ENCODE measurements at regions not wholly inside any gene's neighbourhood (a gene's known extent, or its start where the extent isn't known, plus 50 kb on each side); places are given as distances from the start of the nearest gene placed in this dataset.

DNA sequence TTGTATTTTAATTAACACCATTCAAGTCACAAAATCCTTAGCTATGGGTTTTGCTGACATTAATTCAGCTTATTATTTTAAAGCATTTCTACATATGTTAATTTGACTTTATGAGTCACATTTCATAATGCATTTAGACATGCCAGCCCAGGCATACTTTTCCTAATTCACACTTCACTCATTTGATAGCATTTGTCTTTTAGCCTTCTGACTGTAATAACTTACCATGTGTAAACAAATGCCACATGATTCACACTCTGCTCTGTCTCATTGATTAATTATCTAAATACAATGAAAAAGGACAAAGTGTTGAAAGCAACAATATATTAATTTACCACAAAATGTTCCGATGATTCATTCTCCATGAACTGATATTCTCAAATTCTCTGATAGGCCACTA, 927.8 kb upstream of the EPHA6 start:
- DNase-seq, result no peak

- no peak for DNase-seq
Measured at GRCh38 chr3:95887114-95887513, 927.3 kb upstream of the EPHA6 start.

GRCh38 chr3:95894820-95895219, 919.6 kb upstream of the EPHA6 start:
- DNase-seq, result no peak

- DNase-seq, result no peak
Measured at GRCh38 chr3:95899494-95899893, 914.9 kb upstream of the EPHA6 start.

GRCh38 chr3:95899911-95900310, 914.5 kb upstream of the EPHA6 start:
- DNase-seq, result no peak

- no peak for DNase-seq
Measured at GRCh38 chr3:95901948-95902347, 912.4 kb upstream of the EPHA6 start.

DNA sequence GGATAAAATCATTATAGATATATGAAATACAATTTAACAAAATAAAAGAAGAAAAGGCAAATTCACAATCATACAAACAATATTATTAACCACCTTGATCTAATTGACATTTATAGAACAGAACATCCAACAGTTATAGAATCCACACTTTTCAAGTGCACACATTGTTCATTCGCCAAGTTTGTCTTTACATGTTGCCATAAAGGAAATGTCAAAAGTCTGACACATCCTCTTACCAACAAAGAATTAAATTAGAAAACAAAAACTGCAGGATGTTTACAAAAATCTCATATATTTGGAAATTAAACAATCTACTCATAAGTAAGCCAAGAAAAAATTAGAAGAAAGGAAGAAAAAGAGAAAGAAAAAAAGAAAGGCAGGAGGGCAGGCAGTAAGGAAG, 909.2 kb upstream of the EPHA6 start:
- DNase-seq, result no peak

DNA sequence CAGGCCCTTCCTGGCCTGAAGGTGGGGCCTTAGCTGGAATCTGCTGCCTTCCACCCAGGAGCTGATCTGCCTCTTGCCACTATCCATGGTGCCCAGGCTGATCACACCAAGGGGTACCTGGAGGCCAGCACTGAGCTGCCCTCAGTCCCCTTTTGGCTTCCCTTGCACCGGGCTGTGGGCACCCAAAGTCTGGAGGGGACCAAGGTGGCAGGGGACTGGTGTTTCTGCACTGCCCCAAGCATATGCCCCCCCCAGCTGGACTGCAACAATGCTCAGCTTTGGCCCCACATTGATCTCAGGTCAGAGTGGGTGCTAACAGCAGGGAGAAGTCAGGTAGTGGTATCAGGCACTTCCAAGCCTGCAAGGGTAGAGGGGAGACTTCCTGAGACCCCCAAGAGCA, 902.6 kb upstream of the EPHA6 start:
- DNase-seq, result no peak

DNA sequence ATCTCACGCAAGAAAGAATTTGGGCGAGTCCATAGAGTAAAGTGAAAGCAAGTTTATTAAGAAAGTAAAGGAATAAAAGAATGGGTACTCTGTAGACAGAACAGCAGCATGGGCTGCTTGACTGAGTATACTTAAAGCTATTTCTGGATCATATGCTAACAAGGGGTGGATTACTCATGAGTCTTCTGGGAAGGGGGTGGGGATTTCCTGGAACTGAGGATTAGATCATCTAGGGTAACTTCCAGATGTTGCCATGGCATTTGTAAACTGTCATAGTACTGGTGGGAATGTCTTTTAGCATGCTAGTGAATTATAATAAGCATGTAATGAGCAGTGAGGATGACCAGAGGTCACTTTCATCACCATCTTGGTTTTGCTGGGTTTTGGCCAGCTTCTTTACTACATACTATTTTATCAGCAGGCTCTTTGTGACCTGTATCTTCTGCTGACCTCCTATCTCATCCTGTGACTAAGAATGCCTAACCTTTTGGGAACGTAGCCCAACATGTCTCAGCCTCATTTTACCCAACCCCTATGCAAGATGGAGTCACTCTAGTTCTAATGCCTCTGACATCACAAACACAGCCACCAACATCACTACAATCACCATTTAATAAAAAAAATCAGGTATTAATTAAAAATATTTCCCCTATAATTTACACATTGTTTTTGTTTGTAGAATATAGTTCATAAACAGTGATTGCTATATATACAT, 890.7 kb upstream of the EPHA6 start:
- DNase-seq, result no peak

- no peak for DNase-seq
Measured at GRCh38 chr3:95926904-95927501, 887.4 kb upstream of the EPHA6 start.

GRCh38 chr3:95934181-95934580, 880.2 kb upstream of the EPHA6 start:
- DNase-seq, result no peak

- DNase-seq, result no peak
Measured at GRCh38 chr3:95939235-95939809, 875.1 kb upstream of the EPHA6 start.

GRCh38 chr3:95965704-95966336, 848.6 kb upstream of the EPHA6 start:
- DNase-seq, result no peak

GRCh38 chr3:95971573-95971972, 842.8 kb upstream of the EPHA6 start:
- DNase-seq, result no peak

GRCh38 chr3:95994338-95994737, 820.1 kb upstream of the EPHA6 start:
- DNase-seq, result no peak

GRCh38 chr3:96000966-96001365, 813.4 kb upstream of the EPHA6 start:
- no peak for DNase-seq

DNA sequence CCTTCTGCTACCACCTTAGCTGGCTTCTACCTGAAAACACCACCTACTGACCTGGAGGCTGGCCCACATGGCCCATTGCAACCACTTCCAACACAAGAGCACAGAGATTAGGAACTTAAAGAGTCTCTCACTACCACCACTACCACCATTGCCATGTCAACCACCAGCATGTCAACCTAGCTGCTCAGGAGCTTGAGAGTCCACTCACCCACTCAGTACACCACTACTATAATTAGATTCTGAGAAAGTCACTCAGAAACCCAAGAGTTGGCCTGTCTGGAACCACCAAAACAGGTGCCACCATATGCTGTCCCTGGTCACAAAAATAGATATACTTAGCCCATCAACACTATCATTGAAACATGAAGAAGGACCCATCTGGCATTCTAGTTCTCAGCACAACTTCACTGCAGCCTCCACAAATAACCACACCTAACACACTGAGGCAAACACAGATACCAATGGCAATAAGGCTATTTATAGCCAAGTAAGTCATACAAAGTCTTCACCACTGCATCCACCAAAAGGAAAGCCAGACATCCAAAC, 806.7 kb upstream of the EPHA6 start:
- no peak for DNase-seq

- no peak for DNase-seq
Measured at GRCh38 chr3:96012939-96013338, 801.5 kb upstream of the EPHA6 start.

GRCh38 chr3:96017556-96017955, 796.8 kb upstream of the EPHA6 start:
- DNase-seq, result no peak

DNA sequence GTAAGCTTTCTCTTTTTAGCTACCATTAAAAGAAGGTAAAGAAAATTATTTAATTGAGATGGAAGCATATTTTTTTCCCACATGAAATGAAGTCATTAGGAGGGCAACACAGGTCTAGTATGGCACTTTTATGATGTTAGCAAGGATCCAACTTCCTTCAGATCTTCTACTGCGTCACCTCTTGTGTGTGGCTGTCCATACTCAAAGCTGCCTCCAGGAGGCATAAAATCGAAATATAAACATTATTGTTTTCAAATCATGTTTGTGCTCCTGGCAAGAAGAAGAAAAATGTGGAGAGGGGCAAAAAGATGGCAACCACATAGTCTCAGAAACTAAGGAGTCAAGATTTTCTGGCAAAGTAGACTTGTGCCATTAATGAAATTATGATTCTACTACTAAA, 791.7 kb upstream of the EPHA6 start:
- no peak for DNase-seq

DNA sequence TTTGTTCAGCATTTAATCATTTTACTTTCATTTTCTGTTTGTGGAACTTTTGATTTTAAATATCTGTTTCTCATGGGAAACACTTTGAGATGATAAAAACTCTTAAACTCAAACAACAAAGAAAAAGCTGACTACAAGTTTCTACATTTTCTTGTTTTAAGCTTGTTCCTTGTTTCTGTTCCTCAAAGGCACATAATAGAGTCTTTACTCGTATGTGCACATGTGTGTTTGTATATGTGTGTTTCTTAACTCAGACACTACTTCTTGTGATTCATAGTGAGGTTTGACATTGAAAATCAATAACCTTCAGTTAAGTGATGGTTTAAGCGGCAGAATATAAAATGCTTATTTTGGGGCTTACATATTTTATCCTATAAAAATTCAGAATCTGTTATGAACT, 786.7 kb upstream of the EPHA6 start:
- no peak for DNase-seq

- DNase-seq, result no peak
Measured at GRCh38 chr3:96039632-96040031, 774.8 kb upstream of the EPHA6 start.

GRCh38 chr3:96059301-96059700, 755.1 kb upstream of the EPHA6 start:
- DNase-seq, result no peak

DNA sequence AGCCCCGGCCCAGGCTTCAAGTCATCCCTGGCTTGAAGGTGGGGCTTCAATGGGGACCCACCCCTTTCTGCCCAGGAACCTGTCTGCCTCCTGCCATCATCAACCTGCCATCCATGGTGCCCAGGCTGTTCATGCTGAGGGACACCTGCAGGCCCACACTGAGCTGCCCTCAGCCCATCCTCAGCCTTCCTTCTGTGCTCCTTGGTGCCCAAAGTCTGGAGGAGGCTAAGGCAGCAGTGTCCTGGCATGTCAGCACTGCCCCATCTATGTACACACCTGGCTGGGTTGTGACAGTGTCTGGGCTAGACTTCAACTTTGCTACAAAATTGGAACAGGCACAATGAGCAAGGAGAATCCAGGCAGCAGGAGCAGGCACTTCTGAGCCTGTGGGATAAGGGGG, 745.3 kb upstream of the EPHA6 start:
- DNase-seq, result no peak
